HepG2 (cell line): ENCODE measurements at regions not wholly inside any gene's neighbourhood (a gene's known extent, or its start where the extent isn't known, plus 50 kb on each side); places are given as distances from the start of the nearest gene placed in this dataset.

ENCODE experiments used
- ARID2 ChIP-seq: sonication (generic); formaldehyde crosslinking; IDR thresholded peaks from 2 replicates; pipeline ENCODE4 v1.8.1; 2022; ENCODE audit warnings: mild to moderate bottlenecking, missing genetic modification reagents, borderline replicate concordance
- CEBPG ChIP-seq: IDR thresholded peaks from 2 replicates; pipeline ENCODE4 v1.6.1; 2016
- MAZ ChIP-seq, 2 experiments: sonication (generic) in 1 of 2; formaldehyde crosslinking in 1 of 2; IDR thresholded peaks; 2 replicates each; pipeline versions ENCODE4 v1.5.0 to v1.6.1; 2012 to 2020; ENCODE audit warnings: low read depth in 2 of 2, mild to moderate bottlenecking in 2 of 2, borderline replicate concordance in 1 of 2, improper control_type of control experiment in 1 of 2, low read length in 1 of 2, missing genetic modification reagents in 1 of 2, moderate library complexity in 1 of 2
- MXI1 ChIP-seq: IDR thresholded peaks from 3 replicates; pipeline ENCODE4 v1.6.1; 2012; ENCODE audit warnings: low read depth, low read length, inconsistent platforms, borderline replicate concordance
- PCBP1 ChIP-seq: fragments of 200-400 bp; formaldehyde crosslinking; IDR thresholded peaks from 2 replicates; pipeline ENCODE4 v1.6.1; 2017; ENCODE audit warnings: mild to moderate bottlenecking, low read depth, low read length, borderline replicate concordance
- ZC3H13 ChIP-seq: sonication (generic); formaldehyde crosslinking; IDR thresholded peaks from 2 replicates; pipeline ENCODE4 v1.8.1; 2023; ENCODE audit warnings: mild to moderate bottlenecking, missing genetic modification reagents, moderate library complexity
- ZNF329 ChIP-seq: sonication (generic); formaldehyde crosslinking; IDR thresholded peaks from 2 replicates; pipeline ENCODE4 v1.9.0; 2021; ENCODE audit warnings: low read depth, mild to moderate bottlenecking, missing genetic modification reagents
- ZNF501 ChIP-seq: sonication (generic); formaldehyde crosslinking; IDR thresholded peaks from 2 replicates; pipeline ENCODE4 v1.5.1; 2020; ENCODE audit warnings: mild to moderate bottlenecking, moderate library complexity, missing genetic modification reagents
- ZNF644 ChIP-seq: IDR thresholded peaks from 2 replicates; pipeline ENCODE4 v1.6.1; 2016; ENCODE audit warnings: low read depth
- TF ChIP-seq, protein P1 (sequence below): sonication (generic); formaldehyde crosslinking; IDR thresholded peaks from 2 replicates; pipeline ENCODE4 v1.8.0; 2022; ENCODE audit warnings: mild to moderate bottlenecking, missing genetic modification reagents, borderline replicate concordance
- TF ChIP-seq, protein P2 (sequence below): sonication (generic); formaldehyde crosslinking; IDR thresholded peaks from 2 replicates; pipeline ENCODE4 v1.9.0; 2021; ENCODE audit warnings: missing genetic modification reagents, borderline replicate concordance

DNA sequence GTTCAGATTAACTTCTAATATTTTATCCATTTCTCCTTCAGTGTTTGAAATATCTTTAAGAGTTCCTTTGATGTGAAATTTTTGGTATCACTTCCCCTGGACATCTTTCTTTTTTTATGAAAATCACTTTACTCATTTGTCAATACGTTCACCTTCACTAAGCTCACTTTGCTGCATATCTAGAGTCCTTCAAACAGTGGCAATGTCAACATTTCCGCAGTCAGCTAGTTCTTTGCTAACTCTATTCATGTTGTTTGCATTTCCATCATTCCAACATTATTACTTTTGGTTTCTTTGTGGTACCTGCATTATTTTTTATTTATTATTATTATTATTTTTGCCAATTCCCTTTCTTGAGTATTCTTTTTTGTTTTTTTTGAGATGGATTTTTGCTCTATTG, 203.0 kb downstream of the GPAT3 start (continued):
- TF ChIP-seq, protein P1, sequence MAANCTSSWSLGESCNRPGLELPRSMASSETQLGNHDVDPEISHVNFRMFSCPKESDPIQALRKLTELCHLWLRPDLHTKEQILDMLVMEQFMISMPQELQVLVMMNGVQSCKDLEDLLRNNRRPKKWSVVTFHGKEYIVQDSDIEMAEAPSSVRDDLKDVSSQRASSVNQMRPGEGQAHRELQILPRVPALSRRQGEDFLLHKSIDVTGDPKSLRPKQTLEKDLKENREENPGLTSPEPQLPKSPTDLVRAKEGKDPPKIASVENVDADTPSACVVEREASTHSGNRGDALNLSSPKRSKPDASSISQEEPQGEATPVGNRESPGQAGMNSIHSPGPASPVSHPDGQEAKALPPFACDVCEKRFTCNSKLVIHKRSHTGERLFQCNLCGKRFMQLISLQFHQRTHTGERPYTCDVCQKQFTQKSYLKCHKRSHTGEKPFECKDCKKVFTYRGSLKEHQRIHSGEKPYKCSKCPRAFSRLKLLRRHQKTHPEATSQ = no peak
- TF ChIP-seq MAZ (IDR thresholded peaks at IDR 0.05; ENCODE audit: borderline replicate concordance, low read depth, low read length) (no peak), MAZ (CRISPR knock-in tag; IDR thresholded peaks at IDR 0.05; ENCODE audit: low read depth) (no peak), ZC3H13 (CRISPR knock-in tag) (no peak), ZNF644 (CRISPR knock-in tag) (no peak), ZNF329 (CRISPR knock-in tag) (no peak), CEBPG (CRISPR knock-in tag) (no peak), ARID2 (CRISPR knock-in tag) (no peak), PCBP1 (no peak), MXI1 (no peak), ZNF501 (no peak)
- TF ChIP-seq, protein P2, sequence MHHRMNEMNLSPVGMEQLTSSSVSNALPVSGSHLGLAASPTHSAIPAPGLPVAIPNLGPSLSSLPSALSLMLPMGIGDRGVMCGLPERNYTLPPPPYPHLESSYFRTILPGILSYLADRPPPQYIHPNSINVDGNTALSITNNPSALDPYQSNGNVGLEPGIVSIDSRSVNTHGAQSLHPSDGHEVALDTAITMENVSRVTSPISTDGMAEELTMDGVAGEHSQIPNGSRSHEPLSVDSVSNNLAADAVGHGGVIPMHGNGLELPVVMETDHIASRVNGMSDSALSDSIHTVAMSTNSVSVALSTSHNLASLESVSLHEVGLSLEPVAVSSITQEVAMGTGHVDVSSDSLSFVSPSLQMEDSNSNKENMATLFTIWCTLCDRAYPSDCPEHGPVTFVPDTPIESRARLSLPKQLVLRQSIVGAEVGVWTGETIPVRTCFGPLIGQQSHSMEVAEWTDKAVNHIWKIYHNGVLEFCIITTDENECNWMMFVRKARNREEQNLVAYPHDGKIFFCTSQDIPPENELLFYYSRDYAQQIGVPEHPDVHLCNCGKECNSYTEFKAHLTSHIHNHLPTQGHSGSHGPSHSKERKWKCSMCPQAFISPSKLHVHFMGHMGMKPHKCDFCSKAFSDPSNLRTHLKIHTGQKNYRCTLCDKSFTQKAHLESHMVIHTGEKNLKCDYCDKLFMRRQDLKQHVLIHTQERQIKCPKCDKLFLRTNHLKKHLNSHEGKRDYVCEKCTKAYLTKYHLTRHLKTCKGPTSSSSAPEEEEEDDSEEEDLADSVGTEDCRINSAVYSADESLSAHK (CRISPR knock-in tag) = no peak
- TF ChIP-seq, all 625 proteins: peak for 0
